Fibroblast of skin of scalp (primary cell): ENCODE measurements at regions not wholly inside any gene's neighbourhood (a gene's known extent, or its start where the extent isn't known, plus 50 kb on each side); places are given as distances from the start of the nearest gene placed in this dataset.
A peak's percentile ranks its signal among the peaks of the same experiment; 100 is the strongest.

Experiments
- DNase-seq: peaks from one replicate; pipeline ENCODE4 v3.0.0-alpha.2; 2013

DNA sequence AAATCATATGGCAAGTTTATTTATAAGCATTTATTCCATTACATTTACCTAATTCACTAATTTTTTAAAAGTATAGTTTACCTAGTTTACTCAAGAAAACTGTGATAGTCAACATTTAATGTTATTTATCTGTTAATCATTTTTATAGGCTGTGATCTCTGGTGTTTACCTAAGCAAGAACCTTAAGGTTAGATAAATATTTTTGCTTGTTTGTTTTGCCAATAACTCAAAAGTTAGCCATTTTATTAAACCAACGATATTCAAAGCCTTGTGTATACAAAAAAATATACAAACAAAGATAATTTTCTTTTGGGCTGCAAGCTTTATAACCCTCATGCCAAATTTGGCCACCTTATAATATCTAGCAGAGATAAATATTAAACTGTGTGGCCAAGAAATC, 157.3 kb downstream of the SLCO1B3 start:
- DNase-seq = no peak

DNA sequence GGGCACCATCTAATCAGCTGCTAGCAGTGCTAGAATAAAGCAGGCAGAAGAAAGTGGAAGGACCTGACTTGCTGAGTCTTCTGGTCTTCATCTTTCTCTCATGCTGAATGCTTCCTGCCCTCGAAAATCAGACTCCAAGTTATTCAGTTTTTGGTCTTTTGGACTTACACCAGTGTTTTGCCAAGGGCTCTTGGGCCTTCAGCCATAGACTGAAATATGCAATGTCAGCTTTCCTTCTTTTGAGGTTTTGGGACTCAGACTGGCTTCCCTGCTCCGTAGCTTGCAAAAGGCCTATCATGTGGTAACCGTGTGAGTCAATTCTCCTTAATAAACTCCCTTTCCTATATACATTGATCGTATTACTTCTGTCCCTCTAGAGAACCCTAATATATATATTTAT, 159.3 kb downstream of the SLCO1B3 start:
- no peak for DNase-seq

DNA sequence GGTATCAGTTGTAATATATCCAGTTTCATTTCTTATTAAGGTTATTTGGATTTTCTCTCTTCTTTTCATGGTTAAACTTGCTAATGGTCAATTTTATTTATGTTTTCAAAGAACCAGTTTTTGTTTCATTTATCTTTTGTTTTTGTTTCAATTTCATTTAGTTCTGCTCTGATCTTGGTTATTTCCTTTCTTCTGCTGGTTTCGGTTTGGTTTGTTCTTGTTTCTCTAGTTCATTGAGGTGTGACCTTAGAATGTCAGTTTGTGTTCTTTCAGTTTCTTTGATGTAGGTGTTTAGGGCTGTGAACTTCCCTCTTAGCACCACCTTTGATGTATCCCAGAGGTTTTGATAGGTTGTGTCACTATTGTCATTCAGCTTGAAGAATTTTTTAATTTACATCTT, 145.6 kb upstream of the SLCO1B1 start:
- DNase-seq = no peak

DNA sequence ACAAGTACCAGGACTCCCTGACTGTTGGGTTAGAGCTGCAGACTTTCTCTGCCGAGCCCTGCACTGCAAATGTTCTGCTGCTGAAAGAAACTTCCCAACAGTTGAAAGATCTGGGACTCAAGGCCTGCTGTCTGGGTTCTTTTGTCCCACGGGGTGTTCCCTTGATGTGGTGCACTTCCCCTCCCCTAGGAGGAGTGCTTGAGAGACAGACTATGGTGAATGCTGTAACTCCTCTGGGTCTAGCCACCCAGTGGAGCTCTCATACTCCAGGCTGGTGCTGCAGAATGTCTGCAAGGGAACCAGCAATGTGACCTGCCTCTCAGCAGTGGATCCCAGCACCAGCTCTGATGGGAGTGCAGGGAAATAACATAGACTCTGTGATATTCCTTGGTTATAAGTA, 129.2 kb upstream of the SLCO1B1 start:
- no peak for DNase-seq

DNA sequence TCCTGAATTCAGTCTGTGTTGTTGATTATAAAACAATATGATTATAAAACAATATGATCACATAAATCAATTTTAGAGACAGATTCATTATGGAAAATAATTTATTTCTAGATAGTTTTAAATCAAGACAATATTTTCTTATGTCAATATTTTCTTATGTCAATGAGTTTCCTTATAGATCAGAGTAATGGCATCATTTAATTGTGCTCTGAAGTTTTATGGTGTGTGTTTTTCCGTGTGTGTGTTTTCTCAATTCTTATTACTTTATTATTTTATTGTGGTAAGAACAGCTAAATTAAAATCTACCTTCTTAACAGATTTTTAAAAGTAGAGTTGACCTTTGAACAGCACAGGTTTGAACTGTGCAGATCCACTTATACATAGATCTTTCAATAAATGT, 105.3 kb upstream of the SLCO1B1 start:
- DNase-seq = no peak

DNA sequence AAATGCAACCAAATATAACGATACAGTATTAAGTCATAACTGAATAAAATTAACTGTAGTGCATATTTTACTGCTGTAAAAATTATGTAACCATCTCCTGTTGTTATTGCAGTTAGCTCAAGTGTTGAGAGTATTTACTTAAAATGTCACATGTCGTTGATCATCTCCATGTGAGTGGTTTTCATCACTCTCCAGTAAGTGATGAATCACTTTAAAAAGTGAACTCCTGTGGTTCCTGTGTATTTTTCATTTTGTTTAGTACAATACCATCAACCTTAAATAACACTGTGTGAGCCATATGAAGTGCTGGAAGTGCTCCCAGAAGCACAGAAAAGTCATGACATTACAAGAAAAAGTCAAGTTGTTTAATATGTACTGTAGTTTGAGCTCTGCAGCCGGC, 104.7 kb upstream of the SLCO1B1 start:
- DNase-seq = peak; percentile 6

DNA sequence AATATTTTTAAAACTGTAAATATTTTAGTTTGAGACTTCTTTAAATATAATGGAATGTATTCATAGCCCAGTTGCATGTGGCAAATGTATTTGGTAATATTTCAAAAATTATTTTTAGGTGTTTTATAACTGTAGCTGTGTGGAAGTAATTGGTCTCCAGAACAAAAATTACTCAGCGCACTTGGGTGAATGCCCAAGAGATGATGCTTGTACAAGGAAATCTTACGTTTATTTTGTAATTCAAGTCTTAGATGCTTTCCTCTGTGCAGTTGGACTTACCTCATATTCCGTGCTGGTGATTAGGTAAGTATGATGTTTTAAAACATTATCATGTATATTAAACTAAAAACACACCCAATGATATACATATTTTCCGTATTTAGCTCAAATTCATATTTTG, 76.7 kb upstream of the SLCO1B1 start:
- DNase-seq = peak; percentile 5

DNA sequence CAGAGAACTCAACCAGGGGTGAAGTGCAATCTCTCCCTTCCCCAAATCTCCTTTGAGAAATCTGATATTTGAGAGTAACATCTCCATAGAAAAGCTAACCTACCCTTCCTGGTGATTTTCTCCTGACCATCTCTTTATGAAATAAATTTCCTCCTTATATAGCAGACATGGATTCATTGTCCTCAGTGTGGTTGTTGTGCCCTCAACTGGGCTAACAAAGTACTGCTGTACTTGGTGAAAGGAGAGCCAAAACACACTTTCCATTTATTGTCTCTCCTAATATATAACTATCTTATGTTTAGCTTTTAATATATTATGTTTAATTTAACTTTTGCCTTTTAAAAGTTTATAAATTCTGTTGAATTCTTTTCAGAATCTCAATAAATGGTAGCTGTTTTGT, 65.1 kb upstream of the SLCO1B1 start:
- DNase-seq = peak; percentile 8

DNA sequence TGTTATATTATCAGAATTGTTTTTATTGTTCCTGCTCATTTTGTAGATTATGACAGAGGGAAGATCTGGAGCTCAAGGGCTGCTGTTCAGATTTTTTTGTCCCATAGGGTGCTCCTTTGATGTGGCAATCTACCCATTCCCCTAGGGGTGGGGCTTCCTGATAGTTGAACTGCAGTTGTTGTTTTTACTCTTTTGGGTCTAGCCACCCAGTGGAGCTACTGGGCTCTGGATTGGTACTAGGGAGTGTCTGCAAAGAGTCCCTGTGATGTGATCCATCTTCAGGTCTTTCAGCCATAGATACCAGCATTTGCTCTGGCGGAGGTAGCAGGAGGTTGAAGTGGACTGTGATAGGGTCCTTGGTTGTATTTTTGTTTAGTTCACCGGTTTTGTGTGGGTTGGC, 57.9 kb upstream of the SLCO1B1 start:
- DNase-seq = no peak

DNA sequence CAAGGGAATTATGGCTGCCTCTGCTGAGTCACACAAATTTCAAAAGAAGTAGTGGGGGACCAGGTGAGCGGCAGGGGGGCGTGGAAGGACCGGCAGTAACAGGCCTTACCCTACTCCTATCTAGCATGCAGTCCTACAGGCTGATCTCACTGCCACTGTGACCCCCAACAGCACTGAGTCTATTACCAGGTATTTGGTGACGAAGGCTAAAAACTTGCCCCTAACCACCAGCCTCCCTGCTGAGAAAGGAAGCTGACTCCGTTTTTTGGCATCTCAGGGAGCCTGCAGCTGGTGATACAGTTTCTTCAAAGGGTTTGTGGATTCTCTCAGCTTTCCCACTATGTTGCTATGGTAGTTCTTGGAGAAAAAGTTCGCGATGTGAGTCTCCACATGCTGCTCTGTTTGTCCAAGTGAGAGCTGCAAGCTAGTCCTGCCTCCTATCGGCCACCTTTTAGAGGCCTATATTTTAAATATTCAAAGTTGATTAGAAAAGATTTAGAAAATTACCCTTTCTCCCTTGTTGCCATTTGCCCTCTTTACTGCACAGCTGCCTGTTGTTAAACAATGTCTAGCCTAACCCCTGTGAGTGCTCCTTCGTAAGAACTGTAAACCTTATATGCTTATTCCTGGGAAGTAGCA, 57.1 kb upstream of the SLCO1B1 start:
- DNase-seq = peak; percentile 94
